OCI-LY3 (cell line): ENCODE measurements at regions not wholly inside any gene's neighbourhood (a gene's known extent, or its start where the extent isn't known, plus 50 kb on each side); places are given as distances from the start of the nearest gene placed in this dataset.

Experiments used
- CTCF ChIP-seq: fragments of 200-600, 300-600 bp; sonication (generic); IDR thresholded peaks from 2 replicates; pipeline ENCODE4 v1.5.1; 2014; ENCODE audit warnings: antibody characterized with exemption, low read length, low read depth
- EZH2phosphoT487 ChIP-seq: fragments of 200-600 bp; shearing (Covaris generic); IDR thresholded peaks from 2 replicates; pipeline ENCODE4 v1.6.1; 2018; ENCODE audit warnings: antibody characterized with exemption, mixed run types, low read depth

GRCh38 chr18:79584491-79585394 lies 94.9 kb upstream of the CTDP1 start:
- TF ChIP-seq CTCF, result peak; percentile 30
- TF ChIP-seq EZH2phosphoT487, result no peak
